ENCODE measurements at regions not wholly inside any gene's neighbourhood (a gene's known extent, or its start where the extent isn't known, plus 50 kb on each side); places are given as distances from the start of the nearest gene placed in this dataset.

- H3K36me3 ChIP-seq, result no peaks in the 10 kb centered on the region
- TF ChIP-seq CTCF (IDR thresholded peaks at IDR 0.05 in 4 of 5, conservative IDR thresholded peaks at IDR 0.05 in 1 of 5) (no peak), POLR2A (IDR thresholded peaks at IDR 0.05) (no peak)
- intact Hi-C loops (cut with DNase I; ENCODE audit: low total_unique reads) (no loop called here), in situ Hi-C loops (cut with MboI; ENCODE audit: low sequenced_read_pairs in 4 of 4) (no loop called here)
- H3K4me3 ChIP-seq, result no peak overlapping the region
- no peak for ATAC-seq
- no peaks in the 10 kb centered on the region for H3K9me3 ChIP-seq
- no peak for DNase-seq
- no peaks in the 10 kb centered on the region for H3K4me1 ChIP-seq
- no peak overlapping the region for H3K27ac ChIP-seq
- no peaks in the 10 kb centered on the region for H3K27me3 ChIP-seq
Measured at GRCh38 chr2:198498516-198498915, 694.1 kb downstream of the PLCL1 start.

- ATAC-seq (no peak), DNase-seq (no peak)
- H3K4me1 ChIP-seq, result no peaks in the 10 kb centered on the region
- H3K4me3 ChIP-seq, result no peak overlapping the region
- intact Hi-C loops (cut with DNase I; ENCODE audit: low total_unique reads) (no loop called here), in situ Hi-C loops (cut with MboI; ENCODE audit: low sequenced_read_pairs in 4 of 4) (no loop called here)
- no peaks in the 10 kb centered on the region for H3K27me3 ChIP-seq
- no peak overlapping the region for H3K27ac ChIP-seq
- no peaks in the 10 kb centered on the region for H3K9me3 ChIP-seq
- no peaks in the 10 kb centered on the region for H3K36me3 ChIP-seq
- TF ChIP-seq POLR2A (IDR thresholded peaks at IDR 0.05) (no peak), CTCF (IDR thresholded peaks at IDR 0.05 in 4 of 5, conservative IDR thresholded peaks at IDR 0.05 in 1 of 5) (no peak)
Measured at GRCh38 chr2:198498048-198498447, 693.7 kb downstream of the PLCL1 start.

- TF ChIP-seq POLR2A (IDR thresholded peaks at IDR 0.05) (no peak), CTCF (IDR thresholded peaks at IDR 0.05 in 4 of 5, conservative IDR thresholded peaks at IDR 0.05 in 1 of 5) (no peak)
- no peak for DNase-seq
- intact Hi-C loops (cut with DNase I; ENCODE audit: low total_unique reads), result no loop called here
- Histone ChIP-seq H3K36me3 (no peaks in the 10 kb centered on the region), H3K27ac (no peak overlapping the region), H3K4me3 (no peak overlapping the region), H3K4me1 (no peaks in the 10 kb centered on the region), H3K27me3 (no peaks in the 10 kb centered on the region), H3K9me3 (no peaks in the 10 kb centered on the region)
- in situ Hi-C loops (cut with MboI; ENCODE audit: low sequenced_read_pairs in 4 of 4), result no loop called here
- no peak for ATAC-seq
Measured at GRCh38 chr2:198494931-198495330, 690.5 kb downstream of the PLCL1 start.

GRCh38 chr2:198490748-198491147, 686.4 kb downstream of the PLCL1 start:
- in situ Hi-C loops (cut with MboI; ENCODE audit: low sequenced_read_pairs in 4 of 4), result no loop called here
- TF ChIP-seq CTCF (IDR thresholded peaks at IDR 0.05 in 4 of 5, conservative IDR thresholded peaks at IDR 0.05 in 1 of 5), result no peak
- TF ChIP-seq POLR2A (IDR thresholded peaks at IDR 0.05), result no peak
- intact Hi-C loops (cut with DNase I; ENCODE audit: low total_unique reads), result no loop called here
- ATAC-seq, result no peak
- no peak for DNase-seq
- Histone ChIP-seq H3K27me3 (no peaks in the 10 kb centered on the region), H3K27ac (no peak overlapping the region), H3K4me1 (no peaks in the 10 kb centered on the region), H3K36me3 (no peaks in the 10 kb centered on the region), H3K9me3 (no peaks in the 10 kb centered on the region), H3K4me3 (no peak overlapping the region)

- no peak for DNase-seq
- no peak overlapping the region for H3K27ac ChIP-seq
- H3K27me3 ChIP-seq, result no peaks in the 10 kb centered on the region
- in situ Hi-C loops (cut with MboI; ENCODE audit: low sequenced_read_pairs in 4 of 4) (no loop called here), intact Hi-C loops (cut with DNase I; ENCODE audit: low total_unique reads) (no loop called here)
- no peaks in the 10 kb centered on the region for H3K9me3 ChIP-seq
- H3K4me1 ChIP-seq, result no peaks in the 10 kb centered on the region
- TF ChIP-seq POLR2A (IDR thresholded peaks at IDR 0.05) (no peak), CTCF (IDR thresholded peaks at IDR 0.05 in 4 of 5, conservative IDR thresholded peaks at IDR 0.05 in 1 of 5) (no peak)
- no peak for ATAC-seq
- no peak overlapping the region for H3K4me3 ChIP-seq
- no peaks in the 10 kb centered on the region for H3K36me3 ChIP-seq
Measured at GRCh38 chr2:198488964-198489363, 684.6 kb downstream of the PLCL1 start.

All from gastrocnemius medialis (tissue), 4 donors.